ENCODE measurements at regions not wholly inside any gene's neighbourhood (a gene's known extent, or its start where the extent isn't known, plus 50 kb on each side); places are given as distances from the start of the nearest gene placed in this dataset.

- H3K14ac ChIP-seq (replicated peaks; ENCODE audit: low read depth, low read length) = no peak overlapping the region
- H3K27me3 ChIP-seq (ENCODE audit: control insufficient read depth, insufficient read depth, low read length) = no peaks in the 10 kb centered on the region
- no peak overlapping the region for H2BK120ac ChIP-seq (ENCODE audit: low read depth, low read length)
- no peak overlapping the region for H2BK5ac ChIP-seq (ENCODE audit: low read depth, low read length, poor library complexity, severe bottlenecking)
- H2AK5ac ChIP-seq (ENCODE audit: low read depth, low read length) = no peak overlapping the region
- H3K4me2 ChIP-seq (ENCODE audit: low read depth, low read length) = no peak overlapping the region
- no peak for ATAC-seq (ENCODE audit: low read depth)
- H3K9me3 ChIP-seq (ENCODE audit: control insufficient read depth, insufficient read depth, low read length) = peaks cover 3% of the 10 kb centered on the region
- no peak for TF ChIP-seq POLR2A (IDR thresholded peaks at IDR 0.05; ENCODE audit: low read depth, low read length)
- no peak for TF ChIP-seq SMC3 (IDR thresholded peaks at IDR 0.05; ENCODE audit: low read depth, low read length)
- no peak for TF ChIP-seq CHD1 (IDR thresholded peaks at IDR 0.05; ENCODE audit: low read depth, low read length)
- TF ChIP-seq RCOR1 (IDR thresholded peaks at IDR 0.05; ENCODE audit: insufficient replicate concordance, low read length) = no peak
- TF ChIP-seq ELK1 (IDR thresholded peaks at IDR 0.05; ENCODE audit: borderline replicate concordance, low read depth, low read length) = no peak
- TF ChIP-seq CTCF (conservative IDR thresholded peaks at IDR 0.05; ENCODE audit: low read depth, low read length) = no peak
- TF ChIP-seq MAZ (IDR thresholded peaks at IDR 0.05; ENCODE audit: borderline replicate concordance, low read depth, low read length) = no peak
- TF ChIP-seq NFE2L2 (IDR thresholded peaks at IDR 0.05; ENCODE audit: low read depth, low read length) = no peak
- TF ChIP-seq MAFK (IDR thresholded peaks at IDR 0.05; ENCODE audit: low read depth, low read length) = no peak
- TF ChIP-seq BHLHE40 (IDR thresholded peaks at IDR 0.05; ENCODE audit: low read depth, low read length) = no peak
- TF ChIP-seq CEBPB (IDR thresholded peaks at IDR 0.05; ENCODE audit: low read depth, low read length) = no peak
- no peak for TF ChIP-seq FOS (IDR thresholded peaks at IDR 0.05; ENCODE audit: low read depth, low read length)
- TF ChIP-seq RFX5 (IDR thresholded peaks at IDR 0.05; ENCODE audit: low read depth, low read length) = no peak
- TF ChIP-seq RAD21 (IDR thresholded peaks at IDR 0.05; ENCODE audit: low read length) = no peak
- no peak for TF ChIP-seq USF2 (IDR thresholded peaks at IDR 0.05; ENCODE audit: low read depth, low read length)
- no peak for TF ChIP-seq MXI1 (IDR thresholded peaks at IDR 0.05; ENCODE audit: borderline replicate concordance, low read depth, low read length)
- no peak overlapping the region for H3K27ac ChIP-seq (ENCODE audit: insufficient read depth, low read length)
- H3K9me1 ChIP-seq (ENCODE audit: insufficient read depth, low read length) = no peaks in the 10 kb centered on the region
- H3K23ac ChIP-seq (ENCODE audit: low read depth, low read length) = no peak overlapping the region
- no peaks in the 10 kb centered on the region for H4K20me1 ChIP-seq (ENCODE audit: insufficient read depth, low read length)
- H3K4me3 ChIP-seq (ENCODE audit: insufficient read depth, low read depth, low read length) = no peak overlapping the region
- no peaks in the 10 kb centered on the region for H3K36me3 ChIP-seq (ENCODE audit: control insufficient read depth, insufficient read depth, low read length)
- H3K4ac ChIP-seq (ENCODE audit: low read depth, low read length) = no peak overlapping the region
- no TSS peak for BruUV-seq (replicated peaks)
- in situ Hi-C loops (cut with MboI; ENCODE audit: low sequenced_read_pairs) (no loop called here), intact Hi-C loops (cut with micrococcal nuclease) (no loop called here), dilution Hi-C loops (cut with HindIII; ENCODE audit: low sequenced_read_pairs, unreplicated experiment) (no loop called here)
- no peak overlapping the region for H3K18ac ChIP-seq (ENCODE audit: low read depth, low read length)
- no peak overlapping the region for H4K91ac ChIP-seq (ENCODE audit: insufficient read depth, low read depth, low read length)
- no peak overlapping the region for H4K5ac ChIP-seq (ENCODE audit: low read depth, low read length)
- POLR2A ChIA-PET (ENCODE audit: unreplicated experiment) = no interaction called here
- H2AK9ac ChIP-seq (replicated peaks; ENCODE audit: low read depth, low read length, poor library complexity) = no peak overlapping the region
- H2AFZ ChIP-seq (replicated peaks; ENCODE audit: low read length, poor library complexity) = no peak overlapping the region
- H3K79me1 ChIP-seq (ENCODE audit: low read depth in 1 of 2, low read length in 2 of 2) = no peaks in the 10 kb centered on the region
- no peak overlapping the region for H2BK15ac ChIP-seq (ENCODE audit: low read depth, low read length)
- no peak overlapping the region for H2BK20ac ChIP-seq (ENCODE audit: low read depth, low read length)
- no peak overlapping the region for H3K9ac ChIP-seq (ENCODE audit: low read depth, low read length)
- CTCF ChIA-PET = no interaction called here
- WGBS, 2 experiments (ENCODE audit: extremely low coverage in 2 of 2, insufficient read length in 1 of 2) = 84% methylated on average over 3 of the region's 9 CpGs; no CpG with 5 or more reads in 1 of the 2 experiments
- H3K4me1 ChIP-seq (ENCODE audit: control insufficient read depth, insufficient read depth, low read length) = no peaks in the 10 kb centered on the region
- H3K56ac ChIP-seq (ENCODE audit: extremely low read depth, insufficient read depth, low read length) = no peak overlapping the region
- no peak for DNase-seq
- H4K8ac ChIP-seq (ENCODE audit: low read depth in 2 of 2, low read length in 2 of 2) = no peak overlapping the region
These were observed 275.4 kb downstream of the MRTFB start for GRCh38 chr16:14346278-14347142.
